Midbrain (tissue), 1 donor: ENCODE measurements at regions not wholly inside any gene's neighbourhood (a gene's known extent, or its start where the extent isn't known, plus 50 kb on each side); places are given as distances from the start of the nearest gene placed in this dataset.
A peak's percentile ranks its signal among the peaks of the same experiment; 100 is the strongest.

Source experiments
- DNase-seq: peaks from one replicate; lab custom pipeline; 2025; lab: John Stamatoyannopoulos, UW

DNA sequence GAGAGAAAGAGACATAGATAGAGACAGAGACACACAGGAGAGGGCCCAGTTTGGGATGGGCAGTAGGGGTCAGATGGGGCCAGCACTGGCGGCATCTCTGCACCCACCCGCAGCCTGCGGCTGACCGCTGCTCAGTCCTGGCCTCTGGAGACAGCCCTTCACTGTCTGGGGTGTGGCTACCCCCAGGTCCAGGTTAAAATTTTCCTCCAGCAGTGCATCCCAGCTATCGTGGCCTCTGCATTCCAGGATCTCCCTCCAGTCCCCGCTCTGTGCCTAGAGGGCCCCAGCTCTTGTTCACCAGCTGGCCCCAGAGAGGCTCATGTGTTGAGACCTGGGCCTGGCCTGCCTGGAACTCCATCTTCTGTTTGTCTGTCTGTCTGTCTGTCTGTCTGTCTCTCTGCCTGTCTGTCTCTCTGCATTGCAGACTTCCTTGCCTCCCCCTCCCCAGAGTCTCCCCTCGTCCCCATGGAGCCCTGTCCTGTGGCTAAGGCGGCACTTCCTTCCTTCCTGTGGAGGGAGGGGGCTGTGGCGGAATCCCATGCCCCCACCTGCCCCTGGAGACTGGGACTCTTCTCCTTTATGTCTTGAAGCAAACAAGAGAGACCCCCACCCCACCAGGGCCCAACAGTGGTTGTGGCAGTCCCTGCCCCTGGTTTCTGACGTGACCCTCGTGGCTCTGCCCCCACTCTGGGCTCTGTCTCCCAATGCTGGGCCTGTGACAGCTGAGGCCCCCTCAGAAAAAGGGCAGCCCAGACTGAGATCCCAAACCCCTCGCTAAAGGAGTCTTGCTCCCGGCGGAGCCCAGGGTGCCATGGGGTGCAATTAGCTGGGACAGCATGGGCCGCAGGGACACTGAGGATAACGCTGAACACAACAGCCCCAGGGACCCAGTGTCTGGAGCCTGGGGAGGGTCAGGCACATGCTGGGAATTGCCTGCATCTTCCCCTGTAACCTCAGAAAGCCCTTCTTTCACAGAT lies 241.8 kb downstream of the NPHP4 start:
- DNase-seq = no peak

DNA sequence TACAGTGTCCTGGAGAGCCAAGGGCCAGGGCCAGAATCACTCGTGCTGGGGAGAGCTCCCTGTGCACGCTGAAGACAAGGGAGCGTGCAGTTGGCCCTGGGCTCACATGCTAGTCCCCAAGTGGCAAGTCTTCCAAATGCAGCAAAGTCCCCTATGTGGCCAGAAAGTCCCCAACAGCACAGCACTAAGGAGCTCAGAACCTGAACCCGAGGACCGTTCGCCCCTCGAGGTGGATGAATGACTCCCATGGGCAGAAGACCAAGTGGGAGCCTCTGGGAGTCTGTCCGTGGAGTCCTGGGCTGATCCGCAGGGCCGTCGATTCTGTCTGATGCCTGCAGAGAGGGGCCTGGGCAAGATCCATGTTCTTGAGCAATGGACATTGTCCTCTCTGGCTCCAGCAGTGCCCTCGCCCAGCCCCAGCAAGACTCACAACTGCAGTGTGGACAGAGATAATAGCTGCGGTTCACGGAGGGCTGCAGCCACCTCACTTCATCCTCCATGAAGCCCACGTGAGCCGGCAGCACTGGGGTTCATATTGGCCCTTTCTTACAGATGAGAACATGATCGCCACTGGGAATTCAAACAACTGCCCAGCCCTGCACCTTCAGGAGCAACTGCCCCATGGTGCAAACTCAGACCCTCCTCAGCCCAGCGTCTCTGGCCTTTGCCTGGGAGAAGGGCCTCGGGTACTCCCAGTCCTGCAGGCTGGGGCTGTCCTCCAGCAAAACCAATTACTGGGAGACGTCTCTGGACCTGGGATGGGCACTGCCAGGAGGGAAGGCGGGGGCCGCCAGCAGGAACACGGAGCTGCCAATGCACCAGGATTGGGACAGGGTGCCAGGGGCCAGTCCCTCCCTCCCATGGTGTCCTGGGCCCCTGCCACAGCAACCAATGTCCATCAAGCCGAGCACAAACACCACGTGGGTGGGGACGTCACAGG lies 243.7 kb downstream of the NPHP4 start:
- DNase-seq = no peak

DNA sequence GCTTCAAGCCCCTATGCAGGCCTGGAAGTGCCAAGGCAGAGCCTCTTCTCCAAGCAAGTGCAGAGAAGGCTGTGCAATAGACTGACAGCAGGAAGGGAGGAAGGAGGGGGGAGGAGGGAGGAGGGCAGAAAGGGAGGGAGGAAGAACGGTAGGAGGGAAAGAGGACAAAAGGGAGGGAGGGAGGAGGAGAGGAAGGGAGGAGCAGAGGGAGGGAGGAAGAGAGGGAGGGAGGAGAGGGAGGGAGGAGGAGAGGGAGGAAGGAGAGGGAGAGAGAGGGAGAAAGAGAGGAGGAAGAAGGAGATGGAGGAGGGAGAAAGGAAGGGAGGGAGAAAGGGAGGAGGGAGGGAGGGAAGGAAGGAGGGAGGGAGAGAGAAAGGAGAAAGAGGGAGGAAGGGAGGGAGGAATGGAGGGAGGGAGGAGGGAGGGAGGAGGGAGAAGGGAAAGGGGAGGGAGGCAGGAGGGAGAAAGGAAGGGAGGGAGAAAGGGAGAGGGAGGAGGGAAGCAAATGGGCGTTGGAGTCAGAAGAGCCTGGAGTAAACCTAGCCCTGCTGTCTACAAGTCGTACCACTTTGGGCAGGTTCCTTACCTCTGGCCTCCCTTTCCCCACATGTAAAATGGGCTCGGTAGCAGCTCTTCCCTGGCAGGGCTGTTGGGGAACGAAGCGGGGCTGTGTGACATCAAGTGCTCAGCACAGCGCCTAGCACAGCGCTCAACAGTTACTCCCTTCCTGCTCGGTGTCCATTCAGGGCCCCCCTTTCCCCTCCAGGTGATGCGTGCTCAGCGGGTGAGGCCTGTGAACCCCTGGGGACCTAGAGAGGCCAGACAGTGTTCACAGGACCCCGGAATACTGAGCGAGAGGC lies 244.6 kb downstream of the NPHP4 start:
- no peak for DNase-seq

DNA sequence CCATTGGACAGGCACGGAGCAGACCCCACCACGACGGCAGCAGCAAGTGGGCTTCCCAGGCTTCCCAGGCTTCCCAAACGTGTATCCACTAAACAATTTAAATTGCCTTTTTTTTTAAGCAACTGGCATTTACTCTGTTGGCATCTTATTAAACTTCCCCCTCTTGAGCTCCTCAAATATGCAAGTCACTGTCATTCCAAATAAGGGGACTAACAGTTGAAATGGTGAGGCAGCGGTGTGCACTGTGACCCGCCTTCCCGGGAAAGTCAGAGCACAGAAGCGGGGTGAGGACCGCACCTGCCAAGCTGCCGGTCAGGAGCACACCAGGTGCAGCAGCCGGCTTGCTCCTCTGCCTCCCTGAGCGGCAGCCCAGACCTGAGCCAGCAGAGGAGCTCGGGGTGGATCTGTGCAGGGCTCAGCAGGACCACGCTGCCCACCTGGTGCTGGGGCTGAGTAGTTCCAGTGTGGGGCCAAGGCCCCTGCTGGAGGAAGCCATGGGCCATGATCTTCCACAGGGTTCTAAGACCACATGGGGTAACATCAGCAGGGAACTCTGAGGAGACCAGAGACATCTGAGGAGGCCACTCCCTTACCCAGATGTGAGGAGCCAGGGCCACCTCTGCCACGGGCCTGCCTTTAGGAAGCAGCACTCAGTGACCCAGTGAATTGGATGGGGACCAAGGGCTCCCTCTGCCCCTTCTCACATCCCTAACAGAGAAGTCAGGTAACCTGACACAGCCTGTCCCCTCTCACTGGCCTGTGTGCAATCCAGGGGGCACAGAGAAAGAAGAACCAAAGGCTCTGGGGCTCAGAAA lies 245.4 kb downstream of the NPHP4 start:
- DNase-seq = no peak

DNA sequence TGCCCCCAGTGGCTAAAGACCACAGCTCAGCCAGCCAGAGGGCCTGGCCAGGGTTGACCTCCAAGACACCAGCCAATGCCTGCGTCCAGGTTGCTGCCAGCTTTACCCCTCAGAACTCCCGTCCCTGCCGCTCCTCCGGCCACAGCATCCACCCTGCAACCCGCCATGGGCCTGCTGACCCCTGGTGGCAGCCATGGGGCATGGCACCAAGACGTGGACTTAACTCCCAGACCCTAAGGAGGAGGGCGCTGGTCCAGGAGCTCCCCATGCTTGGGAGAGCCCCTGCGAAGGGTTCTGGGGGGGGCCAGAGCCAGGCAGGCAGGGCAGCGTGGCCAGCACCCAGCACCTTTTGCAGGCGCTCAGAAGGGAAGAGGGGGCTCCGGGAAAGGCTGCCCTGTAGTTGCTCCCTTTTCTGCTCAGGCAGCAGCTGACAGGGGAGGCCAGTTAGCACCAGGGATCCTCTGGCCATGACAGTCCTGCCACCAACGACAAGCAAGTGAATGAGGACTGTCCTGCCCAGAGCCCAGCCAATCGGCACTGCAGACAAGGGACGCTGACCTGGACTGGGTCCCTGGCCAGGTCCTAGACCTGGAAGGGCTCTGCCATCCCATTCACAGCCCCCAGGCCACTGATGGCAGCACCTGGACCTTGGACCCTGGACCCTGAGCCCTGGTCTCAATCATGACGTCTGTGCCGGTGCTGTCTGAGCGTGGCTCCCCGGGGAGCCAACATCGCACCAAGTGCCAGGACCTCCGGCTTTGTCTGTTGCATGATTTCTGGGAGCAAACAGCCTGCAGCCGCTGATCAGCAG lies 246.2 kb downstream of the NPHP4 start:
- peak; percentile 67 for DNase-seq

DNA sequence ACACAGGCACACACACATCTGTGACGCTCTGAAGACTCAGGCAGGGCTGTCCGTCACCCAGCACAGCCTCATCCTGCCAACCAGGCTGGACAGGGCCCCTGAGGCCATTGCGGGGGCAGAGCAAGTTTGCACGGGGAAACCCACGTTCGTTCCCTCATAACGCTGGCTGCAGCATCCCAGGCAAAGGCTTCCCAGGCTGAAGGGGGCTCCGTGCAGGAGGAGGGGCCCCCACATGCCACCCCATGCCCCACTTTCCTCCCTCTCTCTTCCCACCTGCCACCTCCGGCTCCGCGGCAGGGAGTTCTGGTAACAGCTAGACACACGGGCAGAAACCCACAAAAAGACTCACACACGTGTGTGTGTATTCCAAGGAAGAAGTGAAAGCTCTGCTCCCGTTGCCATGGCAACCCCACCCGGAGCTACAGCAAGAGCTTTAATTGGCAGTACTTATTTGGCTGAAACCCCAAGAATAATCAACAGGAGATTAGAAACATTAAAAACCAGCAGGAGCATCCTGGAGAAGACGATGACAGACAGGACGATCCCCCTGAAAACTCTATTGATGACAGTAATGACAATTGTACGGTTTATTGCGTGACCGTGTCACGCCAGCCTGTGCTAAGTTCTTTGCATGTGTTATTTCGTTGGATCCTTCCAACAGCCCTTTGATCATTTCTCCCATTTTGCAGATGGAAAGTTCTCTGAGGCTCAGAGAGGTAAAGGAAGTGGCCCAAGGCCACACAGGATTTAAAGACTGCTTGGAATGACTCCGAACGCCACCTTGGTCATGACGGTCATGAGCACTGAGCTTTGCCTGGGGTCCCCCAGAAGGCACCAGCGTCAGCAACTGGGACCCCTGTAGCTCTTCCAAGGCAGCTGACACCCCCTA lies 247.1 kb downstream of the NPHP4 start:
- peak; percentile 39 for DNase-seq

DNA sequence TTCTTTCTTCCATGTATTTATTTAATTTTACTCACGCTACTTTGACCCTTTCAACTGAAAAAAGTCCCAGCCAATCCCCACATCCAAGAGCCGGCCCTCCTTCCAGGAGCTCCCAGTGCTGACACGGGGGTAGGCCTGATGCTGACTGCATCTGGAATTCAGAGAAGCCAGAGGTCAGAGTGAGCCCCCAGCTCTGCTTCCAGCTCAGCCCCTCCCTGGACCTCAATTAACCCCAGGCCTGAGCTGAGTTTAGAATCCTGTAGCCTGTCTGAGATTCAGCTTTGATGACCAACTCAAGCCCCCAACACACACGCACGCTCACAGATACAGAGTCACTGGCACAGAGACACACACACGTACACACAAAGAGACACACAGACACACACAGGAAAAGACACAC lies 247.9 kb downstream of the NPHP4 start:
- DNase-seq = no peak

DNA sequence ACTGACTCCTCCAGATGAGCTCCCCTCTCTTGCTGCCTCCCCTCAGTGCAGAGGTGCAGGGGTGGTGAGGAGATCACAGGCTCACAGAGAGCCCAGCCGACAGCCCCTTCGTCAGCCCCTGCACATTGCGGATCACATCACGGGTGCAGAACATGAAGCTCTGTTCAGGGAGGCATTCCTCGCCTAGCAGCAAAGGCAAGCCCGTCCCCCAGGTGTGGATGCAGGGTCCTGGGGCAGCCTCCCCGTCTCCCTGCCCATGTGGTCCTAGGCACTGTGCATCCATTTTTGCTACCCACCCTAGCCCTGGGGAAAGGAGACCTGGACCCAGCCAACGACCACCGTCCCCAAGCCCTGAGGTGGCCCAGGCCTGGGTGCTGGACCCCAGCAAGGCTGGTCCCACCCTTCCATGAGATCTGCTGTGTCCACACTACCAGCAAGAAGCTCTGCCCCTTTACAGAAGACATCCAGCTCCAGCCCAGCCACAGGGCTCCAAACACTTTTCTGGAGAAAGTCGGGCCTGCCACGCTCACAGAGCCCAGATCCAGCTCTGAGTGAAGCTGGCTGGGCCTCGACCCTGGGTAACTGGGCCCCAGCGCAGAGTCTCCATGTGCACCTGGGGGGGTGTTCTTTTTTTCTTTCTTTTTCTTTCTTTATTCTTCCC lies 248.7 kb downstream of the NPHP4 start:
- no peak for DNase-seq

DNA sequence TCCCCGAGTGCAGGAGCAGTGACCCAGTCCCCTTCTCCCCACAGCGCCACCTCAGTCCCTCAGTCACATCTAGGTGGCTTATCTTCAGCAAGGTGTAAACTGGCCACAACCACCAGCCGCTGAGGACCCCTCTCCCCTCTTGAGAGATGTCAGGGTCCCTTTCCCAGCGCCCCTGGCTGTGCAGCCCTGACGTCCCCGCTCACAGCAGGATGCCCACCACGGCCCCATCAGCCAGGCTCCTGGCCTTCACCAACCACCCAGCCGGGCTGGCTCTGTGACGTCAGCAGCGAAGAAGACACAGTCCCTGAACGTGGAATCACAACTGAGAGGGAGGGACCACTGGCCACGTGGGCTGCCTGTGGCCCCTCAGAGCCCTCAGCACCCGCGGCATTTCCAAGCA lies 249.4 kb downstream of the NPHP4 start:
- no peak for DNase-seq

DNA sequence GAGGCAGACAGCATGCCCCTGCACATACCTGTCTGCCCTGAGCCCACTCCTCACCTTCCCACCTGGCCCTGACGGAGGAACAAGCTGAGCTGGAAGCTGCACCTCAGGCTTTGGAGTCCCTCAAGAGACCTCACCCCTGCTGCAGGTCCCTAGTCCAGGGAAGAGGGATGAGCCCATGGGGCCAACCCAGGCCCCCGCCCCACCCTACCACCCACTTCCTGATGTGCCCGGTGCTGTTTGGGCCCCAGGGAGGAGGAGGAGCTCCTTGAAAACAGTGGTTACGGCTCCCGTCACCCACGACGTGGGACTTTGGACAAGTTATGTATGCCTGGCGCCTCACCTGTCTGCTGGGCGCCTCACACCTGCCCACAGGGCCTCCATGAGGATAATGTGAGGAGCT lies 250.2 kb downstream of the NPHP4 start:
- DNase-seq = no peak

DNA sequence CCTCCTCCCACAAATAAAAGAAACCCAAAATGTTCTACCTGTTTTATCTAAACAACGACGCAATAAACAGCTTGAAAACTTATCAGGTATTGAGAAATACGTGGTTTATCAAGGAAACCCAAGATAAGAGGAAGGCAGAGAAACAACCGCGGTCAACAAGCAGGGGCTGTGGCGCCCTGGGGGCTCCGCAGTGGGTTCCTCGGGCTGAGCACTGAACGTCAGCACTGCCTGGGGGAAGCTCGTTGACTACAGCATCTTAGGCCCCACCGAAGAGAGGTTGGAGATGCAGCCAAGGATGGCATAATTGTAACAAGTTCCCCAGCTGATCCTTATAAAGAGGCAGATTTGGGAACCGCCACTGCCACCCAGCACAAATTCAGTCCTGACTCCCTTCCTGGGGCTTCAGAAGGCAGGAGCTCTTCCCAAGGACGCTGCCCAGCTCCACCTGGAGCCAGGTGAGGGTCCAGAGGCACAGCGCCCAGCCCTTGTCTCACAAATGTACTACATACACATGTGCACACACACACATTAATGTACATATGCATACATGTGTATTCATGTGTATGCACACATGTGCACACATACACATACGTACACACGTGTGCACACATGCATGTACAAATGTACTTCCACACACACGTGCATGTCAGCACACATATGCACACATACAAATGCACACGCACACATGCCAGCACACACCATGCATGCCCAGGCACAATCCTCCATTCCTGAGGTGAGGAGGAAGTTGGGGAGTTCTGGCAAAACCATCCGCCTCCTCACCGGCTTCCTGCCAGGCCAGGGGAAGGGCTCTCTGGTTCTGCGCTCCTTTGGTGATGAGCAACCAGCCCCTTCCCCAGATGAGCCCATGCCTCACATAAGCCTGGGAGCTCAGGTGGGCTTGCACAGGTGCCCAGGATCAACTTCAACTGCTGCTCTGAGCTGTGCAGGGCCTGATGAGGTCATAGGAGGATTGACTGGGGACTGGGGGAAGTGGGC lies 251.1 kb downstream of the NPHP4 start:
- DNase-seq = no peak

DNA sequence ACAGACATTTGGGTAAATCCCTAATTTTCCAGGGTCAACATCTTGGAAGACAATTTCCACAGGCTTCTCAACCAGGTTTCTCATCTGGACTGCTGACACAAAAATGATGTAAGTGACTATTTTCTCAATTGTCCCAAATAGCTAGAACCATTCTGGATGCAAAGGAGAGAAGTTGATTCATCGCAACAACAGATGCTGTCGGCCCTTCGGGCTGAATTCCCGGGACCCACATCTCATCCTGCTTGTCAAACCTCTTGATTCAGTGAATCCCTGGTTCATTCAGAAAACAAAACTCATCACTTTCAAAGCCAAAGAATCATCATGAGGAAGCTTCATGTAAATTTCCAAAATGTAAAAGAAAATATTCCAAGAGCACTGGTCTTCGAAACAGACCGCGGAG lies 251.8 kb downstream of the NPHP4 start:
- DNase-seq = no peak

DNA sequence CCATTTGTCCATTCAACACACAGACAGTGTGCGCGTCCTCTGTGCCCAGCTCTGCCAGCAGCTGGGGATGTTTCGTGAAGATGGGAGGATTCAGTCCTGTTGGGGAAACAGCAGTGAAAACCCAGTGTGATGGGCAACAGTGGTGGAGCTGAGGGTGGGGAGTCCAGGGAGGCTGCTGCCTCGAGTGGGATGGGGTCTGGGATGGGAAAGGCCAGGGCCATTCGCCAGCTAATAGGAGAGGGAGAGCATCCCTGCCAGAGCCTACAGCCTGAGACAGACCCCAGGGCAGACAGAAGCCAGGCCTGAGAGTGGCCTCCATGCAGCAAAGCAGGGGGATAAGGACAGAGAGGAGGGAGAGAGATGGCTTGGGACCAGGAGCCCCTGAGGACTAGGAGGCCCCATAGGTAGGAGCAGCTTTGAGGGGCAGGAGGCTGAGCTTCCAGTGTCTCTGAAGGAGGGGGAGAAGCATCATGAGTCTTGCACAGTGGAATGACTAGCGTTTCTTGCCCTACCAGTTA lies 252.6 kb downstream of the NPHP4 start:
- no peak for DNase-seq

DNA sequence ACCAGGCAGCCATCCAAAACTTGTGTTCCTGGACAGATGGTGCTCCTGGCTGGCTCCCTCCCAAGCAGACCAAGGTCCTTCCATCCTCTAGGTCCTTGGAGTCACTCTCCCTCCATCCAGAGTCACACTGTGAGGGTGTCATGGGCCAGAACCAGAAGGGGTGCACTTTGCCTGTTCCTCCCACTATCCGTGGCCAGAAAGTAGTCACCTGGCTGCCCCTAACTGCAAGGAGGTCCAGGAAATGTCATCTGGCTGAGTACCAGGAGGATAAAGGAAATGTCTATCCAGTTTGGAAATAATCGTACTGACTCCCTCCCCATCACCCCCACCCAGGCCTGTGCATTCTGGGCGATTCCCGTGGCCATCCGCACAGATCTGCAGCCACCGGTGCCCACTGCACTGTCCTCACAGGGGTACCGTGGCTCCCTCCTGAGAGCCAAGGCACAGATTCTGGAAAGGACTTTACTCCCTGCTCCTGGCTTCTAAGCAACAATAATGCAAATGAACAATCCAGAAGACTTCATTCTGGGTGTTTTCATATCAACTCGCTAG lies 253.2 kb downstream of the NPHP4 start:
- DNase-seq = no peak

DNA sequence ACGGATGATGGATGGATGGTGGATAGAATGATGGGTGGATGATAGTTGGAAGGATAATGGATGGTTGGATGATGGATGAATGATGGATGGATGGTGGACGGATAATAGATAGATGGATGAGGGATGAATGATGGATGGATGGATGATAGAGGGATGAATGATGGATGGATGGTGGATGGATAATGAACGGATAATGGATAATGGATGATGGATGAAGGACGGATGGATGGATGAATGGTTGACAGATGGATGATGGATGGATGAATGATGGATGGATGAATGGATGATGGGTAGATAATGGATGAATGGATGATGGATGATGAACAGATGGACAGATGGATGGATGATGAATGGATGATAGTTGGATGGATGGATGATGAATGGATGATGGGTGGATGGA lies 255.1 kb downstream of the NPHP4 start:
- DNase-seq = no peak

DNA sequence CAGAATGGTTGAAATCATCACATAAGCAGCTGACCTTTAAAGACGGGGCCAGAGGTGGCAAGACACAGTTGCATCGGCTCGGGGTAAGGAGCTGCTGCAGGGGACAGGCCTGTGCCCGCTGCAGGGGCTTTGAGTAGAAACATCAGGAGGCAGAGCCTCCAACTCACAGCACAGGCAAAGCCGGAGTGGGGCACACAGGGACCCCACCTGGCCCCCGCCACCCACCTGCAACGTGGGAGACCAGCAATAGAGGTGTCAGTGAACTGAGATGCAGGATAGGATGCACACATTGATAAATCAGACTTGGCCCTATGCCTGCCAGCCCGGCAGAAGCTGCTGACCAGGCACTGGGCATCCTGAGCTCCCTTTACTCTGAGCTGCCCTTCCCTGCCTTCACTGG lies 257.2 kb downstream of the NPHP4 start:
- no peak for DNase-seq

DNA sequence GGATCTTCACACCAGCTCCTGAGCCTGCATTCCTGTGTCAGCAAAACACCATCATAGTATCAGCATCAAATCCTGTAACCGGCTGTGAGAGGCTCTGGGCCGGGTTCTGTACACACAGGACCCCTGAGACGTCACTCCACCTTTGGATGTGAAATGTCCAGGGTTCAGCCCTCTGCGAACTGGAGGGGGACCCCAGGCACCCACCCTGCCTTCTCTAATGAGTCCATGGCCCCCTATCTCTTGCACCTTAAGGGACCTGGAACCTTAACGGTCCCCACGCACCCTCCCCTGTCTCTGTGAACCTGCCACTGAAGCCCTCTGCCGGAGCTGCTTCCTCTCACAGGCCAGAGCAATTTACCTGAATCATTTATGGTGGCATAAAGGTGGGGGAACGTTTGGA lies 257.8 kb downstream of the NPHP4 start:
- DNase-seq = no peak
